ENCODE measurements at regions not wholly inside any gene's neighbourhood (a gene's known extent, or its start where the extent isn't known, plus 50 kb on each side); places are given as distances from the start of the nearest gene placed in this dataset.

DNA sequence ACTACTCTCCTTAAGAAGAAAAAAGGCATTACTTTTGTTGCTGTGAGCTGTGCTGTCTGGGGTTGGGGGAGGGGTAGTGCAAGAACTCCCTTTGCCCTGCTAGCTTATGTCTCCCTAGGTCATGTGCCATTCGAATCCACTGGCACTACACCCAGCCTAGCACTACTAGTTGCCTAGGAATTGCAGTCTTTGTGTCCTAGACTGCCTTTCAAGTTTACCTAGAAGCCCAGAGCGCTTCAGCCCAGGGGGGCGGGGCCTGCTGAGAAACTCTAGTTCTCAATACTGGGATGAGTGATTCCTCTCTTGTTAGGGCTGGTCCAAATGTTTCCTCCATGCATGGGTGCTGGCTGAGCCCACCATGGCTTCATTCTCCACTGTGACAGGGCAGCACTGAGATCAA is 1011.5 kb downstream of the PCDH19 start:
- TF ChIP-seq, protein P1, sequence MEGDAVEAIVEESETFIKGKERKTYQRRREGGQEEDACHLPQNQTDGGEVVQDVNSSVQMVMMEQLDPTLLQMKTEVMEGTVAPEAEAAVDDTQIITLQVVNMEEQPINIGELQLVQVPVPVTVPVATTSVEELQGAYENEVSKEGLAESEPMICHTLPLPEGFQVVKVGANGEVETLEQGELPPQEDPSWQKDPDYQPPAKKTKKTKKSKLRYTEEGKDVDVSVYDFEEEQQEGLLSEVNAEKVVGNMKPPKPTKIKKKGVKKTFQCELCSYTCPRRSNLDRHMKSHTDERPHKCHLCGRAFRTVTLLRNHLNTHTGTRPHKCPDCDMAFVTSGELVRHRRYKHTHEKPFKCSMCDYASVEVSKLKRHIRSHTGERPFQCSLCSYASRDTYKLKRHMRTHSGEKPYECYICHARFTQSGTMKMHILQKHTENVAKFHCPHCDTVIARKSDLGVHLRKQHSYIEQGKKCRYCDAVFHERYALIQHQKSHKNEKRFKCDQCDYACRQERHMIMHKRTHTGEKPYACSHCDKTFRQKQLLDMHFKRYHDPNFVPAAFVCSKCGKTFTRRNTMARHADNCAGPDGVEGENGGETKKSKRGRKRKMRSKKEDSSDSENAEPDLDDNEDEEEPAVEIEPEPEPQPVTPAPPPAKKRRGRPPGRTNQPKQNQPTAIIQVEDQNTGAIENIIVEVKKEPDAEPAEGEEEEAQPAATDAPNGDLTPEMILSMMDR (conservative IDR thresholded peaks at IDR 0.05; ENCODE audit: low read depth, low read length) = no peak
- TF ChIP-seq POLR2A (IDR thresholded peaks at IDR 0.05; ENCODE audit: low read depth, low read length) (no peak), CEBPB (IDR thresholded peaks at IDR 0.05; ENCODE audit: low read depth, low read length) (no peak), RFX5 (IDR thresholded peaks at IDR 0.05; ENCODE audit: low read depth, low read length) (no peak), MAZ (IDR thresholded peaks at IDR 0.05; ENCODE audit: borderline replicate concordance, low read depth, low read length) (no peak), RAD21 (IDR thresholded peaks at IDR 0.05; ENCODE audit: low read length) (no peak), MXI1 (IDR thresholded peaks at IDR 0.05; ENCODE audit: borderline replicate concordance, low read depth, low read length) (no peak), BHLHE40 (IDR thresholded peaks at IDR 0.05; ENCODE audit: low read depth, low read length) (no peak), NFE2L2 (IDR thresholded peaks at IDR 0.05; ENCODE audit: low read depth, low read length) (no peak), CHD1 (IDR thresholded peaks at IDR 0.05; ENCODE audit: low read depth, low read length) (no peak), FOS (IDR thresholded peaks at IDR 0.05; ENCODE audit: low read depth, low read length) (no peak), SMC3 (IDR thresholded peaks at IDR 0.05; ENCODE audit: low read depth, low read length) (no peak)
- TF ChIP-seq, protein P2, sequence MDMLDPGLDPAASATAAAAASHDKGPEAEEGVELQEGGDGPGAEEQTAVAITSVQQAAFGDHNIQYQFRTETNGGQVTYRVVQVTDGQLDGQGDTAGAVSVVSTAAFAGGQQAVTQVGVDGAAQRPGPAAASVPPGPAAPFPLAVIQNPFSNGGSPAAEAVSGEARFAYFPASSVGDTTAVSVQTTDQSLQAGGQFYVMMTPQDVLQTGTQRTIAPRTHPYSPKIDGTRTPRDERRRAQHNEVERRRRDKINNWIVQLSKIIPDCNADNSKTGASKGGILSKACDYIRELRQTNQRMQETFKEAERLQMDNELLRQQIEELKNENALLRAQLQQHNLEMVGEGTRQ (IDR thresholded peaks at IDR 0.05; ENCODE audit: low read depth, low read length) = no peak

Data from IMR-90 (cell line).